ENCODE measurements at regions not wholly inside any gene's neighbourhood (a gene's known extent, or its start where the extent isn't known, plus 50 kb on each side); places are given as distances from the start of the nearest gene placed in this dataset.

GRCh38 chr20:58141971-58142842 lies 86.2 kb downstream of the ANKRD60 start:
- Histone ChIP-seq H3K4me3 (ENCODE audit: control insufficient read depth in 2 of 3, extremely low read depth in 1 of 3, insufficient read depth in 2 of 3, low read depth in 1 of 3, low read length in 3 of 3) (no peak overlapping the region), H3K36me3 (ENCODE audit: control insufficient read depth in 2 of 2, extremely low read depth in 1 of 2, insufficient read depth in 2 of 2, low read length in 2 of 2) (no peaks in the 10 kb centered on the region), H3K9me3 (ENCODE audit: control insufficient read depth, low read depth, low read length) (peaks cover under 1% of the 10 kb centered on the region), H3K27ac (ENCODE audit: control insufficient read depth, insufficient read depth, low read length) (no peak overlapping the region), H3K79me2 (ENCODE audit: control insufficient read depth, insufficient read depth, low read length) (no peaks in the 10 kb centered on the region), H3K9ac (ENCODE audit: control insufficient read depth, extremely low read depth, insufficient read depth, low read length) (no peak overlapping the region), H3K27me3 (ENCODE audit: control insufficient read depth, extremely low read depth, insufficient read depth, low read length) (peaks cover 84% of the 10 kb centered on the region), H3K9me1 (ENCODE audit: control insufficient read depth, extremely low read depth, insufficient read depth, low read length) (no peaks in the 10 kb centered on the region), H4K20me1 (ENCODE audit: control insufficient read depth, extremely low read depth, insufficient read depth, low read length) (no peaks in the 10 kb centered on the region), H2AFZ (ENCODE audit: control insufficient read depth, low read length) (no peak overlapping the region), H3K4me2 (ENCODE audit: control insufficient read depth, extremely low read depth, insufficient read depth, low read depth, low read length) (no peak overlapping the region), H3K4me1 (ENCODE audit: control insufficient read depth, extremely low read depth, insufficient read depth, low read length) (no peaks in the 10 kb centered on the region)
- no peak for FAIRE-seq
- TF ChIP-seq, protein P1, sequence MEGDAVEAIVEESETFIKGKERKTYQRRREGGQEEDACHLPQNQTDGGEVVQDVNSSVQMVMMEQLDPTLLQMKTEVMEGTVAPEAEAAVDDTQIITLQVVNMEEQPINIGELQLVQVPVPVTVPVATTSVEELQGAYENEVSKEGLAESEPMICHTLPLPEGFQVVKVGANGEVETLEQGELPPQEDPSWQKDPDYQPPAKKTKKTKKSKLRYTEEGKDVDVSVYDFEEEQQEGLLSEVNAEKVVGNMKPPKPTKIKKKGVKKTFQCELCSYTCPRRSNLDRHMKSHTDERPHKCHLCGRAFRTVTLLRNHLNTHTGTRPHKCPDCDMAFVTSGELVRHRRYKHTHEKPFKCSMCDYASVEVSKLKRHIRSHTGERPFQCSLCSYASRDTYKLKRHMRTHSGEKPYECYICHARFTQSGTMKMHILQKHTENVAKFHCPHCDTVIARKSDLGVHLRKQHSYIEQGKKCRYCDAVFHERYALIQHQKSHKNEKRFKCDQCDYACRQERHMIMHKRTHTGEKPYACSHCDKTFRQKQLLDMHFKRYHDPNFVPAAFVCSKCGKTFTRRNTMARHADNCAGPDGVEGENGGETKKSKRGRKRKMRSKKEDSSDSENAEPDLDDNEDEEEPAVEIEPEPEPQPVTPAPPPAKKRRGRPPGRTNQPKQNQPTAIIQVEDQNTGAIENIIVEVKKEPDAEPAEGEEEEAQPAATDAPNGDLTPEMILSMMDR (optimal IDR thresholded peaks at IDR 0.05 in 1 of 3, IDR thresholded peaks at IDR 0.05 in 1 of 3, conservative IDR thresholded peaks at IDR 0.05 in 1 of 3; ENCODE audit: extremely low read depth in 1 of 3, insufficient read depth in 2 of 3, low read length in 3 of 3): no peak
- no peak for TF ChIP-seq EZH2 (IDR thresholded peaks at IDR 0.05; ENCODE audit: low read length)
- DNase-seq (ENCODE audit: low read depth, low spot score): no peak
- dilution Hi-C loops (cut with MboI; ENCODE audit: extremely low pct_ligation_motif_present, low sequenced_read_pairs): no loop called here

DNA sequence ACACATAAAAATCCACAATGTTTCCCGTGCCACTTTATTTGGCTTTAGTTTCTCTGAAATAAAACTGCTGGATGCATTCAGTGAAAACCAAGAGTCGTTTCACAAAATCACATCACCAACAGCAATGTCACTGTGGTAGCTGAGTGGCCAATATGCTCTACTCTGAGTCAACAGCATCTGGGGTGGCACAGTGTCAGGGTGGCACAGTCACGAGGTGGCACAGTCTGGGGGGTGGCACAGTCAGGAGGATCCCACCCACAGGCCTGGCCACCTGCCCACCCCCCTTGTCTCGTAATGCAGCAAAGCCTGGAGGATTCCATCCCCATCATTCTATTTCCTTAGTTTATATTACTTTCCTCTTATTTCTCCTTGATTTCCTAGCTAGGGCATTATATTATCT lies 87.0 kb downstream of the ANKRD60 start:
- no peaks in the 10 kb centered on the region for H3K9me3 ChIP-seq (ENCODE audit: control insufficient read depth, low read depth, low read length)
- H3K4me1 ChIP-seq (ENCODE audit: control insufficient read depth, extremely low read depth, insufficient read depth, low read length): no peaks in the 10 kb centered on the region
- H3K4me3 ChIP-seq (ENCODE audit: control insufficient read depth in 2 of 3, extremely low read depth in 1 of 3, insufficient read depth in 2 of 3, low read depth in 1 of 3, low read length in 3 of 3): no peak overlapping the region
- peaks cover 83% of the 10 kb centered on the region for H3K27me3 ChIP-seq (ENCODE audit: control insufficient read depth, extremely low read depth, insufficient read depth, low read length)
- DNase-seq (ENCODE audit: low read depth, low spot score) (no peak), FAIRE-seq (no peak)
- no peak overlapping the region for H2AFZ ChIP-seq (ENCODE audit: control insufficient read depth, low read length)
- H3K9me1 ChIP-seq (ENCODE audit: control insufficient read depth, extremely low read depth, insufficient read depth, low read length): no peaks in the 10 kb centered on the region
- no peak overlapping the region for H3K4me2 ChIP-seq (ENCODE audit: control insufficient read depth, extremely low read depth, insufficient read depth, low read depth, low read length)
- no peaks in the 10 kb centered on the region for H3K36me3 ChIP-seq (ENCODE audit: control insufficient read depth in 2 of 2, extremely low read depth in 1 of 2, insufficient read depth in 2 of 2, low read length in 2 of 2)
- H3K79me2 ChIP-seq (ENCODE audit: control insufficient read depth, insufficient read depth, low read length): no peaks in the 10 kb centered on the region
- H3K9ac ChIP-seq (ENCODE audit: control insufficient read depth, extremely low read depth, insufficient read depth, low read length): no peak overlapping the region
- dilution Hi-C loops (cut with MboI; ENCODE audit: extremely low pct_ligation_motif_present, low sequenced_read_pairs): no loop called here
- H3K27ac ChIP-seq (ENCODE audit: control insufficient read depth, insufficient read depth, low read length): no peak overlapping the region
- no peak for TF ChIP-seq EZH2 (IDR thresholded peaks at IDR 0.05; ENCODE audit: low read length)
- TF ChIP-seq, protein P1 (optimal IDR thresholded peaks at IDR 0.05 in 1 of 3, IDR thresholded peaks at IDR 0.05 in 1 of 3, conservative IDR thresholded peaks at IDR 0.05 in 1 of 3; ENCODE audit: extremely low read depth in 1 of 3, insufficient read depth in 2 of 3, low read length in 3 of 3): no peak
- H4K20me1 ChIP-seq (ENCODE audit: control insufficient read depth, extremely low read depth, insufficient read depth, low read length): no peaks in the 10 kb centered on the region
